ENCODE measurements at regions not wholly inside any gene's neighbourhood (a gene's known extent, or its start where the extent isn't known, plus 50 kb on each side); places are given as distances from the start of the nearest gene placed in this dataset.

DNA sequence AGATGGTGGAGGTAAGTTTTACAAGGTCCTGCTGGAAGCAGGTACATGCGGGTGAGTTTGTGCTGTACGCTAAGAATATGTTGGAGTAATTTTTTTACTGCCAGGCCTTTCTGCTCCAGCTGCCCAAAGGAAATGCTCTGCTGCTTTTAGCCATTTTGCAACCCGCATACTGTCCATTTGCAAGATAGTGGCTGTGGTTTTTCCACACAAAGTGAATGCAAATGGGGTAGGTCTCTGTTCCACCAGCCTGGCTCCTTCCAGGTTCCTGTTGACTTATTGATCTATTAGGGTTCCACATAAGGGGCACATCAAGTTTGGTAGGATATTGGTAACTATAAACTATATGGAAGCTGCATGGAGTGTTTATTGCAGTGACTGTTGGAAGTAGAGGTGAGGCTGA lies 227.1 kb downstream of the SI start:
- TF ChIP-seq, protein P1, sequence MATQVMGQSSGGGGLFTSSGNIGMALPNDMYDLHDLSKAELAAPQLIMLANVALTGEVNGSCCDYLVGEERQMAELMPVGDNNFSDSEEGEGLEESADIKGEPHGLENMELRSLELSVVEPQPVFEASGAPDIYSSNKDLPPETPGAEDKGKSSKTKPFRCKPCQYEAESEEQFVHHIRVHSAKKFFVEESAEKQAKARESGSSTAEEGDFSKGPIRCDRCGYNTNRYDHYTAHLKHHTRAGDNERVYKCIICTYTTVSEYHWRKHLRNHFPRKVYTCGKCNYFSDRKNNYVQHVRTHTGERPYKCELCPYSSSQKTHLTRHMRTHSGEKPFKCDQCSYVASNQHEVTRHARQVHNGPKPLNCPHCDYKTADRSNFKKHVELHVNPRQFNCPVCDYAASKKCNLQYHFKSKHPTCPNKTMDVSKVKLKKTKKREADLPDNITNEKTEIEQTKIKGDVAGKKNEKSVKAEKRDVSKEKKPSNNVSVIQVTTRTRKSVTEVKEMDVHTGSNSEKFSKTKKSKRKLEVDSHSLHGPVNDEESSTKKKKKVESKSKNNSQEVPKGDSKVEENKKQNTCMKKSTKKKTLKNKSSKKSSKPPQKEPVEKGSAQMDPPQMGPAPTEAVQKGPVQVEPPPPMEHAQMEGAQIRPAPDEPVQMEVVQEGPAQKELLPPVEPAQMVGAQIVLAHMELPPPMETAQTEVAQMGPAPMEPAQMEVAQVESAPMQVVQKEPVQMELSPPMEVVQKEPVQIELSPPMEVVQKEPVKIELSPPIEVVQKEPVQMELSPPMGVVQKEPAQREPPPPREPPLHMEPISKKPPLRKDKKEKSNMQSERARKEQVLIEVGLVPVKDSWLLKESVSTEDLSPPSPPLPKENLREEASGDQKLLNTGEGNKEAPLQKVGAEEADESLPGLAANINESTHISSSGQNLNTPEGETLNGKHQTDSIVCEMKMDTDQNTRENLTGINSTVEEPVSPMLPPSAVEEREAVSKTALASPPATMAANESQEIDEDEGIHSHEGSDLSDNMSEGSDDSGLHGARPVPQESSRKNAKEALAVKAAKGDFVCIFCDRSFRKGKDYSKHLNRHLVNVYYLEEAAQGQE (IDR thresholded peaks at IDR 0.05; ENCODE audit: low read depth): no peak
- TF ChIP-seq TAF1 (IDR thresholded peaks at IDR 0.05; ENCODE audit: low read depth): no peak
